Fibroblast of villous mesenchyme (primary cell): ENCODE measurements at regions not wholly inside any gene's neighbourhood (a gene's known extent, or its start where the extent isn't known, plus 50 kb on each side); places are given as distances from the start of the nearest gene placed in this dataset.

Experiments
- DNase-seq: peaks from one replicate; pipeline ENCODE4 v3.0.0-alpha.2; 2010; ENCODE audit warnings: low read depth
- H3K4me3 ChIP-seq: 2 replicates; pipeline ENCODE4 v1.5.1; 2011; ENCODE audit warnings: low read depth, mild to moderate bottlenecking, low read length
- TF ChIP-seq, protein P1 (sequence below): IDR thresholded peaks from 2 replicates; pipeline ENCODE4 v1.5.1; 2012; ENCODE audit warnings: low read depth, mild to moderate bottlenecking, low read length; ENCODE audit not compliant: insufficient read depth

DNA sequence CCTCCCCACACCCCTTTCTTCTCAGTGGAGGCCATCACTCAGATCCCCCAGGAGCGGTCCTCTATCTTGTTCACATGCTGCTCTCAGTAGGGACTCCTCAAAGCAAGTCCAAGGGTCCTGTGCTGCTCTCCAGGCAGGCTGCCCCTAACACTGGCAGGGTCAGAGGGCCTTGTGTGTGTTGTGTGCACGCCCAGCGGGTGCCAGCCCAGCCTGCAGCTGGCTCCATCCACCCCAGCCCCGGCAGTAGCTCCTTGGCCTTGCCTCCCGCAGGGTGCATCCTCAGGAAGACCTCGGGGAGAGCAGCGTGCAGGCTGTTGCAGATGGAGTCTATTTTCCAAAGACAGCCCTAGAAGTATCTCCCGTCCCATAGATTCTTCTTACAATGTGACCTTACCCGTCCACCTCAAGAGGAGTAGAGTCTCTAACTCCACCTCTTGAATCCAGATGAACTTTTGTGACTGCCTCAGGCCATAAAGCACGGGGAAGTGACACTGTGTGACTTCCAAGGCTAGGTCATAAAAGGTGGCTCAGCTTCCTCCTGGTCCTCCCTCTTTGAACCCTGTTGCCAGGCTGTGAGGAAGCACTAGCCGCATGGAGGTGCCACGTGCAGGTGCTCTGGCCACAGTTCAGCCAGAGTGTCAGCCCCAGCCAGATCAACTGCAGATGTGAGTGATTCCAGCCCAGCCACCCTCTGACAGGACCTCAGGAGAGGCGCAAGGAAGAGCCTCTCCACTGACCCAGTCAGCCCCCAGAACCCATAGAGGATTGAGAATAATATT lies 531.6 kb downstream of the SHQ1 start:
- DNase-seq = no peak
- no peak overlapping the region for H3K4me3 ChIP-seq
- TF ChIP-seq, protein P1, sequence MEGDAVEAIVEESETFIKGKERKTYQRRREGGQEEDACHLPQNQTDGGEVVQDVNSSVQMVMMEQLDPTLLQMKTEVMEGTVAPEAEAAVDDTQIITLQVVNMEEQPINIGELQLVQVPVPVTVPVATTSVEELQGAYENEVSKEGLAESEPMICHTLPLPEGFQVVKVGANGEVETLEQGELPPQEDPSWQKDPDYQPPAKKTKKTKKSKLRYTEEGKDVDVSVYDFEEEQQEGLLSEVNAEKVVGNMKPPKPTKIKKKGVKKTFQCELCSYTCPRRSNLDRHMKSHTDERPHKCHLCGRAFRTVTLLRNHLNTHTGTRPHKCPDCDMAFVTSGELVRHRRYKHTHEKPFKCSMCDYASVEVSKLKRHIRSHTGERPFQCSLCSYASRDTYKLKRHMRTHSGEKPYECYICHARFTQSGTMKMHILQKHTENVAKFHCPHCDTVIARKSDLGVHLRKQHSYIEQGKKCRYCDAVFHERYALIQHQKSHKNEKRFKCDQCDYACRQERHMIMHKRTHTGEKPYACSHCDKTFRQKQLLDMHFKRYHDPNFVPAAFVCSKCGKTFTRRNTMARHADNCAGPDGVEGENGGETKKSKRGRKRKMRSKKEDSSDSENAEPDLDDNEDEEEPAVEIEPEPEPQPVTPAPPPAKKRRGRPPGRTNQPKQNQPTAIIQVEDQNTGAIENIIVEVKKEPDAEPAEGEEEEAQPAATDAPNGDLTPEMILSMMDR = no peak

DNA sequence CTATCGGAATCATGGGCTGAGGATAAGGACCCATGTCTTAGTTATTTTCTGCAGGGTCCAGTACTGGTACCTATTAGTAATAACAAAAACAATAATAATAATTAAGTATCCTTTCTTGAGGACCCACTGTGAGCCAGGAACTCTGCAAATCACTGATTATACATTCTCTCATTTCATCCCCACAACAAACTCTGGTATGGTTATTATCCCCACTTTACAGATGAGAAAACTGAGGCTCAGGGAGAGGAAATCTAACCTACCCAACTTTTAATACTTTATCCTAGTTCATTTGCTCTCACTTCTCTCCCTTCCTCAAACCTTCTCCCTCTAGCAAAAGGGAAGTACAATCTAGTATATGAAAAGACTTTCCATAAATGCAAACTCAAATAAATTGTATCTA lies 528.4 kb upstream of the PROK2 start:
- DNase-seq = no peak

DNA sequence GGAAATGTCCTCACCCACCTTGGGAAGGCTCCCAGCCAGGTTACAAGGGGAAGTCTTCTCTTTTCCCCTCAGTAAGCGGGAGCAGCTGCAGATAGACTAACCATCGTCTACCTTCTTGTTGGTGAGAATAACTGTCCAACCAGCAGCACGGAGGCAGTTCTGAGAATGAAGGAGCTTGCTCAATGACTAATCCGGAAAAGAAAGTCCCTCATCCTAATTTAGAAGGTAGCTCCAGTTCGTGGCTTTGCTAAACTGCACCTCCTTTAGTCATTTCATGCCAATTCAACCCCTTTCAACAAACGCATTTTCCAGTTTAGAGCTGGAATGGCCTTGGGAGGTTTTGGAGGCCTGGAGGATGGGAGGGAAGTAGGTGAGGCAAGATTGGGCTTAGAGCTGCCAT lies 527.4 kb upstream of the PROK2 start:
- no peak overlapping the region for H3K4me3 ChIP-seq
- TF ChIP-seq, protein P1 = no peak
- no peak for DNase-seq

More for the DNA sequence above, 528.4 kb upstream of the PROK2 start:
- TF ChIP-seq, protein P1 = no peak
- no peak overlapping the region for H3K4me3 ChIP-seq

DNA sequence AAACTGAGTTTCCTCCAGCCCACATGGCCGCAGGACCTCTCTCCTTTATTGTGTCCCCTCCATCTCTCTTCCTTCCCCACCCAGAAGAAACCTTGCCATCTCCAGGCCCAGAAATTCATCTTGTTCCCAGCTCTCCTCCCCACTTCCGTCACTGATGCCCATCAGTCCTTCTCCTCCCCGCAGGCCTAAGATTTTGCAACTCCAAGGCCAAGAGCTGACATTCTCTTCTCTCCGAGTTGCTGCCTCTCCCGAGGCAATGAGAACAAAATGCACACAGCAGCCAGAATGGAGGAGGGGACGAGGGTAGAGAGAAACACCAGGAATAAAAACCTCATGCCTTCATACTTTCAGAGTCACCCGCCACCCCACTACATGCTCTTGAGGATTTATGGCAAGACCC lies 526.5 kb upstream of the PROK2 start:
- H3K4me3 ChIP-seq = no peak overlapping the region
- peak; percentile 19 for DNase-seq
- TF ChIP-seq, protein P1 = no peak

DNA sequence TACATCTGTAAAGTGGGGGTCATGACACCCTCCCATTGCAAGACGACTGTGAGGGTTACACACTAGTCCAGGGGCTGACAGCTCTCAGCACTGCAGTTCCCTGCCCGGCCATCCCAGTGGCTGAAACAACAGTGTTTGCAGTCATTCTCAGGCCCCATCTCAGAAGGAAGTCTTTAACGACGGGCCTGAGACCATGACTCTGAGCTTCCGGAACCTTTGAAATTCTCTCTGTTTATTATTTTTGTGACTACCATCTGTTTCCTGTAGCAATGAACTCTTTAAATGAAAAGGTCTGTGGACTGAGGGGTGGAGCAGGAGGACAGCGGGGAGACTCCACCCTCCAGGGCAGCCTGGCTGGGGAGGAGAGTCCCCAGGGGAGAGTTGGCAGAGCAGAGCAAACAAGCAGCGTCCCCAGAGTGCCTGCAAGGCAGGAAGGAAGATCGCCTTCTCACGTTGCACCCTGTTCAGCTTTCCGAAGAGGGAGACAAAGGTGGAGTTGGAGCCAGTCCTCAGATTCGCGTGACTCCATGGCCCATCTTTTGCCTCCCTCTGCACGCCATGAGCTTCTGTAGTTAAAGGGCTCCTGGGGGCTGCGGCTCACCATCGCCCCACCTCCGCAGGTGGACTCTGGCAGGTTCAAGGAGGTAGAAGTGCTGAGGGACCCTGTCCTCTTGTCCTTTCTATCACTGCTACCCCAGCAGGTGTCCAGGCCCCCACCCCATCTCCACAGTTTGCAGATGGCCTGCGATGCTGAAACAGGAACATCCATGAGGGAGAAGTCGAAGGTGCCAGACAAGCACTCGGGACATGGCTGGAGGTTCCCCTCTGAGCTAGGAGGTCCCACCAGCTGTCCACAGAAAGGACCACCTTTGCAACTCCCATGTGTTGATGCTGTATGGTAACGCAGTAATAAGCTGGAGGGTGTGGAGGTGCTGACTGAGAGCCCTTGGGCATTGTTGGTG lies 525.8 kb upstream of the PROK2 start:
- no peak overlapping the region for H3K4me3 ChIP-seq
- TF ChIP-seq, protein P1 = no peak
- peak; percentile 87 for DNase-seq

DNA sequence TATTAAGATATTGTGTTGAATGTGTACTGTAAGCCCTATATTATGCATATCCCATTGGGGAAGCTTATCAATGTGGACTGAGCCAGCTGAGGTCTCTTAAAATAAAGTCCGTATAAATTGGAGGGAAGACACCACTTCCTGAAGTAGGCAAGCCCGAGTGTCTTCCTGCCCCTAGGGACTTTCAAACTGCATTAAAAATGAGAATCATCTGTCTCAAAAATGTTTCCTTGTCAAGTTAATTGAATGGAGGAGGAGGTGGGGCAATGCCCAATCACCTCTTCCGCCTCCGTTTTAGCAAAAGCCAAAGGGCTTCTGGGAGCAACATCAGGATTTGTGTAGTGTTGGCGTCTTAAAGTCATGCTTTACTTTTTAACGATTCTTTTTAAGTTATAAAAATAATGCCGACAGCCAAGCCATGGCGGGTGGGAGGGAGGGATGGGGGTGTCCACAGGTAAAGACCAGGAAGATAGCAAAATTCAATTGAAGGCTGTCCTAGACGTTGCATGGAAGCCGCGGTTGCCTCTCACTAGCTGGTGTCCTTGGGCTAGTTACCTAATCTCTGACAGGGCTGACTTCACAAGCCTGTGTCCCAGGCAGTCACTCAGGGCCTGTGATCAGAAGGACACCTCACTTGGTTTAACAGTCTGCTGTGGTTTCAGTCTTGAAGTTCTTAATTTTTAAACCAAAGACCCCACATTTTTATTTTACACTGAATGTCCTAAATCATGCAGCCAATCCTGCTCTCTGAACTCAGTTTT lies 524.9 kb upstream of the PROK2 start:
- TF ChIP-seq, protein P1 = no peak
- no peak for DNase-seq
- H3K4me3 ChIP-seq = no peak overlapping the region
